Glutamatergic neuron (in vitro differentiated cells): ENCODE measurements at regions not wholly inside any gene's neighbourhood (a gene's known extent, or its start where the extent isn't known, plus 50 kb on each side); places are given as distances from the start of the nearest gene placed in this dataset.

Experiments used
- DNase-seq: peaks from one replicate; pipeline ENCODE4 v3.0.0; 2022
- H3K27ac Mint-ChIP-seq: one replicate; pipeline ENCODE4 v1.8.0; 2020; ENCODE audit warnings: mild to moderate bottlenecking, mixed read lengths, inconsistent platforms; ENCODE audit not compliant: unreplicated experiment
- H3K27me3 Mint-ChIP-seq: one replicate; pipeline ENCODE4 v1.8.0; 2020; ENCODE audit warnings: mild to moderate bottlenecking, moderate library complexity, mixed read lengths, inconsistent platforms; ENCODE audit not compliant: unreplicated experiment
- H3K36me3 Mint-ChIP-seq: one replicate; pipeline ENCODE4 v1.8.0; 2020; ENCODE audit warnings: mild to moderate bottlenecking, mixed read lengths, inconsistent platforms; ENCODE audit not compliant: unreplicated experiment
- H3K4me1 Mint-ChIP-seq: one replicate; pipeline ENCODE4 v1.8.0; 2020; ENCODE audit warnings: mild to moderate bottlenecking, low read depth, mixed read lengths, inconsistent platforms; ENCODE audit not compliant: unreplicated experiment
- H3K4me3 Mint-ChIP-seq: one replicate; pipeline ENCODE4 v1.8.0; 2020; ENCODE audit warnings: mild to moderate bottlenecking, mixed read lengths, inconsistent platforms; ENCODE audit not compliant: unreplicated experiment
- H3K9me3 Mint-ChIP-seq: one replicate; pipeline ENCODE4 v1.8.0; 2020; ENCODE audit warnings: mild to moderate bottlenecking, moderate library complexity, mixed read lengths, inconsistent platforms; ENCODE audit not compliant: unreplicated experiment
- TF ChIP-seq, protein P1 (sequence below): fragments of 200-600 bp; sonication (generic); IDR thresholded peaks from one replicate; pipeline ENCODE4 v1.5.0; 2021; ENCODE audit not compliant: partially characterized antibody, unreplicated experiment

DNA sequence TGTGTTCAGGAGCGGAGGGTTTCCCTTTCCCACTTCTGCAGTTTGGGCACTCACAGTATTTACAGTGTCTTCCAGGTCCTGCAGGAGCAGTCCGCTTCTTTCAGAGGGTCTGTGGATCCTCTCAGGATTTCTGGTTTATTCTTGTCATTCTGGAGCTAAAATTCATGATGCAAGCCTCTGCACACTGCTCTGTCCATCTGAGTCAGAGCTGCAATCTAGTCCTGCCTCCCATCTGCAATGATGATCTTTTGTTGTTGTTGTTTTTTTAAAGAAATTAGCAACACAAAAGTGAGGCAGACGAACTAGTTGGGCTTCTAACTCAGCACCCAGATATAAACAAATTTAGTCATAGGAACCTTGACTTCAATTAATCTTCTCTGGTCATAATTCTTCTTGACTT lies 86.5 kb downstream of the DLEU7 start:
- peak overlapping the region; percentile 7 for H3K4me3 Mint-ChIP-seq
- TF ChIP-seq, protein P1, sequence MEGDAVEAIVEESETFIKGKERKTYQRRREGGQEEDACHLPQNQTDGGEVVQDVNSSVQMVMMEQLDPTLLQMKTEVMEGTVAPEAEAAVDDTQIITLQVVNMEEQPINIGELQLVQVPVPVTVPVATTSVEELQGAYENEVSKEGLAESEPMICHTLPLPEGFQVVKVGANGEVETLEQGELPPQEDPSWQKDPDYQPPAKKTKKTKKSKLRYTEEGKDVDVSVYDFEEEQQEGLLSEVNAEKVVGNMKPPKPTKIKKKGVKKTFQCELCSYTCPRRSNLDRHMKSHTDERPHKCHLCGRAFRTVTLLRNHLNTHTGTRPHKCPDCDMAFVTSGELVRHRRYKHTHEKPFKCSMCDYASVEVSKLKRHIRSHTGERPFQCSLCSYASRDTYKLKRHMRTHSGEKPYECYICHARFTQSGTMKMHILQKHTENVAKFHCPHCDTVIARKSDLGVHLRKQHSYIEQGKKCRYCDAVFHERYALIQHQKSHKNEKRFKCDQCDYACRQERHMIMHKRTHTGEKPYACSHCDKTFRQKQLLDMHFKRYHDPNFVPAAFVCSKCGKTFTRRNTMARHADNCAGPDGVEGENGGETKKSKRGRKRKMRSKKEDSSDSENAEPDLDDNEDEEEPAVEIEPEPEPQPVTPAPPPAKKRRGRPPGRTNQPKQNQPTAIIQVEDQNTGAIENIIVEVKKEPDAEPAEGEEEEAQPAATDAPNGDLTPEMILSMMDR = no peak
- H3K27ac Mint-ChIP-seq = peak overlapping the region; percentile 84
- H3K9me3 Mint-ChIP-seq = peaks cover 15% of the 10 kb centered on the region
- peaks cover 5% of the 10 kb centered on the region for H3K4me1 Mint-ChIP-seq
- no peak for DNase-seq
- H3K36me3 Mint-ChIP-seq = peaks cover 30% of the 10 kb centered on the region
- peaks cover 4% of the 10 kb centered on the region for H3K27me3 Mint-ChIP-seq

DNA sequence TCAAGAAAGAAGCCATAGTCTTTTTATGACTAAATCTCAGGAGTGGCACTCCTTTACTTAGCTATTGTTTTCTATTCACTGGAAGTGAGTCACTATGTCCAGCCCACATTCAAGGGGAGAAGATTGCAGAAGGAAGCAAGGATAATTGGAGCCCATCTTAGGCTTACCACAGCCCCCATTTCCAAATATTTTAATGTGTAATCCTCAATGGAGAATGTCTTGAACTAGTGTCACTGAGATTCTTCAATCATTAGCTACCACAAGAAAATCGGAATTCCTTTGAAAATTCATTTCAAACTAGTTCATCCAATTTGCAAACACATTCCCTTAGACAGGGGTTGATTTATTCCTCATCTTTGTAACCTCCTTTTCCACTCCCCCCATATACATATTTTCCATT lies 84.7 kb downstream of the DLEU7 start:
- DNase-seq = no peak
- Mint-ChIP-seq H3K36me3 (peaks cover 30% of the 10 kb centered on the region), H3K4me1 (peaks cover 5% of the 10 kb centered on the region), H3K4me3 (no peak overlapping the region), H3K27ac (no peak overlapping the region), H3K27me3 (peaks cover 11% of the 10 kb centered on the region), H3K9me3 (peaks cover 14% of the 10 kb centered on the region)
- TF ChIP-seq, protein P1 = no peak

DNA sequence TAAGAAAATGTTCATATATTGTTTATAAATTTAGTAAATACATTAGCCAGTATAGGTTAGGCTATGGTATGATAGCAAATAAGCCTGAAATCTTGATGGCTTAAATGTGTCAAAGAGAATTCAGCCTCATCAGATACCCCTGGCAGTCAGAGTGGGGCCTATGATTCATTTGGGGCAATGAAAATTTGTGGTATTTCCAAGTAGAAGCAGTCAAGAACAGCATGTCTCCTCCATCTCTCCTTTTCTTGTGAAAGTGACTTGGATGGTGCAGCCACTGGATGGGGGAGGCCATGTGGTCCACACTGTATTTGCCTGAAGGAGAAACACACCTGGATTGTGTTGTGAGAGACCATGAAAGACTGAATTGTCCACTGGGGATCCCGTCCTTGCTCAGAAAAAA lies 82.7 kb downstream of the DLEU7 start:
- Mint-ChIP-seq H3K27ac (no peak overlapping the region), H3K27me3 (peaks cover 9% of the 10 kb centered on the region), H3K4me3 (no peak overlapping the region), H3K36me3 (peaks cover 23% of the 10 kb centered on the region), H3K4me1 (peaks cover 5% of the 10 kb centered on the region), H3K9me3 (peaks cover 11% of the 10 kb centered on the region)
- TF ChIP-seq, protein P1 = no peak
- DNase-seq = no peak

DNA sequence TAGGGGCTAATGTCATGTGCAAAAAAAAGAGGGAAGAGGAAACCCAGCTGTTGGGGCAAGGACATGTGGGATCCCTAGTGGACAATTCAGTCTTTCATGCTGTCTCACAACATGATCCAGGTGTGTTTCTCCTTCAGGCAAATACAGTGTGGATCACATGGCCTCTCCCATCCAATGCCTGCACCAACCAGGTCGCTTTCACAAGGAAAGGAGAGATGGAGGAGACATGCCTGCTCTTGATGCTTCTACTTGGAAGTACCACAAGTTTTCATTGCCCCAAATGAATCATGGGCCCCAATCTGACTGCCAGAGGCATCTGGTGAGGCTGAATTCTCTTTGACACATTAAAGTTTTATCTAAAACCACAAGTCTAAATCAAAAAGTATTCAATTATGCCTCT lies 82.1 kb downstream of the DLEU7 start:
- H3K4me3 Mint-ChIP-seq = no peak overlapping the region
- H3K9me3 Mint-ChIP-seq = peaks cover 6% of the 10 kb centered on the region
- peaks cover 9% of the 10 kb centered on the region for H3K27me3 Mint-ChIP-seq
- no peak for DNase-seq
- no peak overlapping the region for H3K27ac Mint-ChIP-seq
- TF ChIP-seq, protein P1 = no peak
- peaks cover 5% of the 10 kb centered on the region for H3K4me1 Mint-ChIP-seq
- H3K36me3 Mint-ChIP-seq = peaks cover 20% of the 10 kb centered on the region

DNA sequence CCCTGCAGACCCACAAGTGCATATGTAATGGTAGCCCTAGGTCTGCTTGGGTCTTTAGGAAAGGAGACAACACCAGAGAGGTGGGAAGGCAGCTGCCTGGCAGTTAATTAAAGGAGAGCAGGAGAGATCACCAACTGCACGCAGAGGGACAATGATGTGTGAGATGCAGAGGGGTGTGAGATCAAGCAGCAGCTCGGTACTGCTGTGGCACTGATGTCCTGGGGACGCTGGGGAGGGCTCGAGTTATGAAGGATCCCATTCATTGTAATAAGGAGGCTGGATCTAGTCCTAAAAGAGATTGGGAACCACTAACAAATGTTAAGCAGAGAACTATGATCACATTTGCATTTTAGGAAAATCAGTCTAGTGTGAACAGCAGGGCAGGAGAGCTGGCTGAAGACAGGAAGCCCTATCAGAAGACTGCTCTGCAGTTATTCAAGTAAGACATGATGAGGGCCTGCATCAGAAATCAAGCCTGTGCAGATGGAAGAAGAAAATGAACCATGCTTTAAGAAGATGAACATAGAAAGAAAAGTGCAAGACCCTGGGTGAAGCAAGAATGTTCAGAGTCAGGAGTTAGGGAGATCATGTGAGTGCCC lies 80.4 kb downstream of the DLEU7 start:
- TF ChIP-seq, protein P1 = no peak
- H3K36me3 Mint-ChIP-seq = peaks cover 9% of the 10 kb centered on the region

More for the DNA sequence above, 80.4 kb downstream of the DLEU7 start:
- H3K27ac Mint-ChIP-seq = no peak overlapping the region
- H3K27me3 Mint-ChIP-seq = peaks cover 9% of the 10 kb centered on the region
- H3K4me3 Mint-ChIP-seq = no peak overlapping the region
- no peaks in the 10 kb centered on the region for H3K9me3 Mint-ChIP-seq
- no peak for DNase-seq
- no peaks in the 10 kb centered on the region for H3K4me1 Mint-ChIP-seq
